ENCODE measurements at regions not wholly inside any gene's neighbourhood (a gene's known extent, or its start where the extent isn't known, plus 50 kb on each side); places are given as distances from the start of the nearest gene placed in this dataset.
"Not testable (repeated sequence)": the region's sequence is repeated elsewhere in the genome, so short reads cannot be mapped to it uniquely, and the experiment has no call there.

GRCh38 chr2:184456693-184457092 is 141.6 kb upstream of the ZNF804A start:
- not testable (repeated sequence) for H3K4me3 ChIP-seq (ENCODE audit: low read length); H3K27me3 ChIP-seq (ENCODE audit: control insufficient read depth, insufficient read depth, low read length); H3K9me3 ChIP-seq (ENCODE audit: control insufficient read depth, low read depth, low read length); H3K9ac ChIP-seq (ENCODE audit: low read length); H3K27ac ChIP-seq (ENCODE audit: low read length); H3K4me1 ChIP-seq (ENCODE audit: control insufficient read depth, low read depth, low read length); H3K36me3 ChIP-seq (ENCODE audit: control insufficient read depth, low read depth, low read length)

- Histone ChIP-seq H3K27ac (ENCODE audit: low read length) (no peak overlapping the region), H3K9me3 (ENCODE audit: control insufficient read depth, low read depth, low read length) (no peaks in the 10 kb centered on the region), H3K4me3 (ENCODE audit: low read length) (no peak overlapping the region), H3K36me3 (ENCODE audit: control insufficient read depth, low read depth, low read length) (no peaks in the 10 kb centered on the region), H3K4me1 (ENCODE audit: control insufficient read depth, low read depth, low read length) (no peaks in the 10 kb centered on the region), H3K9ac (ENCODE audit: low read length) (no peak overlapping the region), H3K27me3 (ENCODE audit: control insufficient read depth, insufficient read depth, low read length) (no peaks in the 10 kb centered on the region)
Measured at GRCh38 chr2:184463102-184463865, 135.0 kb upstream of the ZNF804A start.

- Histone ChIP-seq H3K9ac (ENCODE audit: low read length) (no peak overlapping the region), H3K4me3 (ENCODE audit: low read length) (no peak overlapping the region), H3K27ac (ENCODE audit: low read length) (no peak overlapping the region)
Measured at GRCh38 chr2:184463866-184464248, 134.5 kb upstream of the ZNF804A start.

GRCh38 chr2:184468826-184469225 is 129.5 kb upstream of the ZNF804A start:
- Histone ChIP-seq H3K9me3 (ENCODE audit: control insufficient read depth, low read depth, low read length) (no peaks in the 10 kb centered on the region), H3K4me3 (ENCODE audit: low read length) (no peak overlapping the region), H3K4me1 (ENCODE audit: control insufficient read depth, low read depth, low read length) (no peaks in the 10 kb centered on the region), H3K27me3 (ENCODE audit: control insufficient read depth, insufficient read depth, low read length) (no peaks in the 10 kb centered on the region), H3K27ac (ENCODE audit: low read length) (no peak overlapping the region), H3K9ac (ENCODE audit: low read length) (no peak overlapping the region), H3K36me3 (ENCODE audit: control insufficient read depth, low read depth, low read length) (no peaks in the 10 kb centered on the region)

More at GRCh38 chr2:184463866-184464248, 134.5 kb upstream of the ZNF804A start:
- H3K27me3 ChIP-seq (ENCODE audit: control insufficient read depth, insufficient read depth, low read length) = no peaks in the 10 kb centered on the region
- no peaks in the 10 kb centered on the region for H3K4me1 ChIP-seq (ENCODE audit: control insufficient read depth, low read depth, low read length)
- no peaks in the 10 kb centered on the region for H3K9me3 ChIP-seq (ENCODE audit: control insufficient read depth, low read depth, low read length)
- no peaks in the 10 kb centered on the region for H3K36me3 ChIP-seq (ENCODE audit: control insufficient read depth, low read depth, low read length)

GRCh38 chr2:184472481-184472880 is 125.8 kb upstream of the ZNF804A start:
- Histone ChIP-seq H3K9ac (ENCODE audit: low read length) (no peak overlapping the region), H3K9me3 (ENCODE audit: control insufficient read depth, low read depth, low read length) (no peaks in the 10 kb centered on the region), H3K27me3 (ENCODE audit: control insufficient read depth, insufficient read depth, low read length) (no peaks in the 10 kb centered on the region), H3K4me3 (ENCODE audit: low read length) (no peak overlapping the region), H3K27ac (ENCODE audit: low read length) (no peak overlapping the region), H3K36me3 (ENCODE audit: control insufficient read depth, low read depth, low read length) (no peaks in the 10 kb centered on the region), H3K4me1 (ENCODE audit: control insufficient read depth, low read depth, low read length) (no peaks in the 10 kb centered on the region)

- no peaks in the 10 kb centered on the region for H3K4me1 ChIP-seq (ENCODE audit: control insufficient read depth, low read depth, low read length)
- no peak overlapping the region for H3K9ac ChIP-seq (ENCODE audit: low read length)
- no peaks in the 10 kb centered on the region for H3K9me3 ChIP-seq (ENCODE audit: control insufficient read depth, low read depth, low read length)
- H3K36me3 ChIP-seq (ENCODE audit: control insufficient read depth, low read depth, low read length) = no peaks in the 10 kb centered on the region
- H3K27me3 ChIP-seq (ENCODE audit: control insufficient read depth, insufficient read depth, low read length) = no peaks in the 10 kb centered on the region
- H3K27ac ChIP-seq (ENCODE audit: low read length) = no peak overlapping the region
- no peak overlapping the region for H3K4me3 ChIP-seq (ENCODE audit: low read length)
Measured at GRCh38 chr2:184481865-184482264, 116.5 kb upstream of the ZNF804A start.

- Histone ChIP-seq H3K36me3 (ENCODE audit: control insufficient read depth, low read depth, low read length) (no peaks in the 10 kb centered on the region), H3K4me1 (ENCODE audit: control insufficient read depth, low read depth, low read length) (no peaks in the 10 kb centered on the region), H3K9me3 (ENCODE audit: control insufficient read depth, low read depth, low read length) (no peaks in the 10 kb centered on the region), H3K27ac (ENCODE audit: low read length) (no peak overlapping the region), H3K4me3 (ENCODE audit: low read length) (no peak overlapping the region), H3K27me3 (ENCODE audit: control insufficient read depth, insufficient read depth, low read length) (no peaks in the 10 kb centered on the region), H3K9ac (ENCODE audit: low read length) (no peak overlapping the region)
Measured at GRCh38 chr2:184498936-184499335, 99.4 kb upstream of the ZNF804A start.

- H3K9me3 ChIP-seq (ENCODE audit: control insufficient read depth, low read depth, low read length) = no peaks in the 10 kb centered on the region
- H3K4me1 ChIP-seq (ENCODE audit: control insufficient read depth, low read depth, low read length) = peaks cover 3% of the 10 kb centered on the region
- H3K4me3 ChIP-seq (ENCODE audit: low read length) = no peak overlapping the region
- no peaks in the 10 kb centered on the region for H3K27me3 ChIP-seq (ENCODE audit: control insufficient read depth, insufficient read depth, low read length)
- H3K9ac ChIP-seq (ENCODE audit: low read length) = no peak overlapping the region
- H3K27ac ChIP-seq (ENCODE audit: low read length) = no peak overlapping the region
- no peaks in the 10 kb centered on the region for H3K36me3 ChIP-seq (ENCODE audit: control insufficient read depth, low read depth, low read length)
Measured at GRCh38 chr2:184504252-184504651, 94.1 kb upstream of the ZNF804A start.

- H3K27me3 ChIP-seq (ENCODE audit: control insufficient read depth, insufficient read depth, low read length) = no peaks in the 10 kb centered on the region
- H3K4me1 ChIP-seq (ENCODE audit: control insufficient read depth, low read depth, low read length) = peaks cover 3% of the 10 kb centered on the region
- H3K9ac ChIP-seq (ENCODE audit: low read length) = no peak overlapping the region
- H3K36me3 ChIP-seq (ENCODE audit: control insufficient read depth, low read depth, low read length) = no peaks in the 10 kb centered on the region
- no peaks in the 10 kb centered on the region for H3K9me3 ChIP-seq (ENCODE audit: control insufficient read depth, low read depth, low read length)
- no peak overlapping the region for H3K4me3 ChIP-seq (ENCODE audit: low read length)
- H3K27ac ChIP-seq (ENCODE audit: low read length) = no peak overlapping the region
Measured at GRCh38 chr2:184507254-184507653, 91.1 kb upstream of the ZNF804A start.

- no peak overlapping the region for H3K27ac ChIP-seq (ENCODE audit: low read length)
- H3K4me1 ChIP-seq (ENCODE audit: control insufficient read depth, low read depth, low read length) = no peaks in the 10 kb centered on the region
- H3K9me3 ChIP-seq (ENCODE audit: control insufficient read depth, low read depth, low read length) = no peaks in the 10 kb centered on the region
- no peaks in the 10 kb centered on the region for H3K27me3 ChIP-seq (ENCODE audit: control insufficient read depth, insufficient read depth, low read length)
- no peak overlapping the region for H3K9ac ChIP-seq (ENCODE audit: low read length)
- no peaks in the 10 kb centered on the region for H3K36me3 ChIP-seq (ENCODE audit: control insufficient read depth, low read depth, low read length)
- no peak overlapping the region for H3K4me3 ChIP-seq (ENCODE audit: low read length)
Measured at GRCh38 chr2:184517402-184517801, 80.9 kb upstream of the ZNF804A start.

- Histone ChIP-seq H3K4me1 (ENCODE audit: control insufficient read depth, low read depth, low read length) (no peaks in the 10 kb centered on the region), H3K9me3 (ENCODE audit: control insufficient read depth, low read depth, low read length) (no peaks in the 10 kb centered on the region), H3K9ac (ENCODE audit: low read length) (no peak overlapping the region), H3K4me3 (ENCODE audit: low read length) (no peak overlapping the region), H3K27me3 (ENCODE audit: control insufficient read depth, insufficient read depth, low read length) (no peaks in the 10 kb centered on the region), H3K27ac (ENCODE audit: low read length) (no peak overlapping the region), H3K36me3 (ENCODE audit: control insufficient read depth, low read depth, low read length) (no peaks in the 10 kb centered on the region)
Measured at GRCh38 chr2:184520441-184520840, 77.9 kb upstream of the ZNF804A start.

GRCh38 chr2:184523732-184524131 is 74.6 kb upstream of the ZNF804A start:
- Histone ChIP-seq H3K27me3 (ENCODE audit: control insufficient read depth, insufficient read depth, low read length) (no peaks in the 10 kb centered on the region), H3K36me3 (ENCODE audit: control insufficient read depth, low read depth, low read length) (no peaks in the 10 kb centered on the region), H3K4me3 (ENCODE audit: low read length) (no peak overlapping the region), H3K4me1 (ENCODE audit: control insufficient read depth, low read depth, low read length) (no peaks in the 10 kb centered on the region), H3K9ac (ENCODE audit: low read length) (no peak overlapping the region), H3K9me3 (ENCODE audit: control insufficient read depth, low read depth, low read length) (peaks cover 14% of the 10 kb centered on the region), H3K27ac (ENCODE audit: low read length) (no peak overlapping the region)

Measured in iPS-18a (cell line).